CD14-positive monocyte (primary cell): ENCODE measurements at regions not wholly inside any gene's neighbourhood (a gene's known extent, or its start where the extent isn't known, plus 50 kb on each side); places are given as distances from the start of the nearest gene placed in this dataset.

Source experiments
- DNase-seq, 3 donors: peaks; one replicate each; pipeline ENCODE4 v3.0.0-alpha.2; 2011 to 2022
- H2AFZ ChIP-seq: 2 replicates; pipeline ENCODE4 v1.6.0; 2012; ENCODE audit warnings: mild to moderate bottlenecking, low read depth, low read length, inconsistent platforms; ENCODE audit not compliant: insufficient read depth, poor library complexity, severe bottlenecking
- H3K27ac ChIP-seq, 2 donors: 1 replicate in 1 of 2; 2 replicates in 1 of 2; pipeline ENCODE4 v1.5.1; 2012 to 2013; ENCODE audit warnings: low read length in 2 of 2, control low read depth in 1 of 2, inconsistent platforms in 1 of 2, low read depth in 1 of 2, mild to moderate bottlenecking in 1 of 2
- H3K27me3 ChIP-seq, 2 donors: one replicate each; pipeline versions ENCODE4 v1.6.0 to v1.6.1; 2011 to 2013; ENCODE audit warnings: low read length in 2 of 2; ENCODE audit not compliant: control insufficient read depth in 2 of 2, insufficient read depth in 2 of 2
- H3K36me3 ChIP-seq, 2 donors: replicated peaks in 1 of 2; 1 replicate in 1 of 2; 2 replicates in 1 of 2; pipeline versions ENCODE4 v1.5.1 to v1.6.1; 2012 to 2013; ENCODE audit warnings: low read length in 2 of 2, control low read depth in 1 of 2, inconsistent platforms in 1 of 2, mild to moderate bottlenecking in 1 of 2; ENCODE audit not compliant: insufficient read depth in 2 of 2, control insufficient read depth in 1 of 2
- H3K4me1 ChIP-seq, 2 donors: 1 replicate in 1 of 2; 2 replicates in 1 of 2; pipeline versions ENCODE4 v1.5.1 to v1.6.1; 2012 to 2013; ENCODE audit warnings: low read length in 2 of 2, control low read depth in 1 of 2, inconsistent platforms in 1 of 2, mild to moderate bottlenecking in 1 of 2, moderate library complexity in 1 of 2; ENCODE audit not compliant: insufficient read depth in 2 of 2, control insufficient read depth in 1 of 2
- H3K4me2 ChIP-seq: replicated peaks from 2 replicates; pipeline ENCODE3; 2012; ENCODE audit warnings: low read length, moderate library complexity, mild to moderate bottlenecking; ENCODE audit not compliant: poor library complexity, severe bottlenecking; ENCODE audit errors: extremely low read depth
- H3K4me3 ChIP-seq, 3 experiments: fragments of 200-600 bp in 1 of 3; sonication (generic) in 1 of 3; replicated peaks in 1 of 3; 1 replicate in 2 of 3; 2 replicates in 1 of 3; pipeline ENCODE4 v1.5.1; 2011 to 2013; ENCODE audit warnings: low read length in 3 of 3, mild to moderate bottlenecking in 3 of 3, control low read depth in 2 of 3, low read depth in 2 of 3, inconsistent platforms in 1 of 3, moderate library complexity in 1 of 3
- H3K79me2 ChIP-seq: 2 replicates; pipeline ENCODE4 v1.6.0; 2012; ENCODE audit warnings: mild to moderate bottlenecking, control low read depth, inconsistent platforms, low read length, moderate library complexity; ENCODE audit not compliant: insufficient read depth
- H3K9ac ChIP-seq: 2 replicates; pipeline ENCODE4 v1.6.0; 2017; ENCODE audit warnings: low read length, mild to moderate bottlenecking; ENCODE audit not compliant: insufficient read depth, poor library complexity, severe bottlenecking
- H3K9me3 ChIP-seq, 2 donors: replicated peaks in 1 of 2; 1 replicate in 1 of 2; 2 replicates in 1 of 2; pipeline versions ENCODE4 v1.5.1 to v1.6.1; 2012 to 2013; ENCODE audit warnings: low read length in 2 of 2, control low read depth in 1 of 2; ENCODE audit not compliant: control insufficient read depth in 1 of 2, insufficient read depth in 1 of 2
- H4K20me1 ChIP-seq: 2 replicates; pipeline ENCODE4 v1.6.0; 2012; ENCODE audit warnings: mild to moderate bottlenecking, low read length, control low read depth, moderate library complexity; ENCODE audit not compliant: insufficient read depth
- H3K27ac Mint-ChIP-seq, 7 donors: one replicate each; pipeline ENCODE4 v1.8.0; 2020; ENCODE audit warnings: mild to moderate bottlenecking in 7 of 7, mixed read lengths in 7 of 7, moderate library complexity in 6 of 7, inconsistent platforms in 2 of 7
- H3K27me3 Mint-ChIP-seq, 3 donors: one replicate each; pipeline ENCODE4 v1.8.0; 2021 to 2022; ENCODE audit warnings: low read depth in 3 of 3, mild to moderate bottlenecking in 3 of 3, mixed read lengths in 3 of 3, moderate library complexity in 3 of 3, inconsistent platforms in 1 of 3
- H3K36me3 Mint-ChIP-seq, 2 donors: one replicate each; pipeline ENCODE4 v1.8.0; 2020; ENCODE audit warnings: mixed read lengths in 2 of 2, inconsistent platforms in 1 of 2, mild to moderate bottlenecking in 1 of 2
- H3K4me1 Mint-ChIP-seq: one replicate; pipeline ENCODE4 v1.8.0; 2020; ENCODE audit warnings: mild to moderate bottlenecking, mixed read lengths
- H3K4me3 Mint-ChIP-seq, 2 donors: one replicate each; pipeline ENCODE4 v1.8.0; 2020; ENCODE audit warnings: mild to moderate bottlenecking in 2 of 2, mixed read lengths in 2 of 2, moderate library complexity in 1 of 2
- H3K9me3 Mint-ChIP-seq, 7 donors: one replicate each; pipeline ENCODE4 v1.8.0; 2020 to 2022; ENCODE audit warnings: mixed read lengths in 7 of 7, mild to moderate bottlenecking in 6 of 7, moderate library complexity in 6 of 7, inconsistent platforms in 2 of 7
- CTCF ChIP-seq: fragments of 200-600 bp; IDR thresholded peaks from one replicate; pipeline ENCODE4 v1.8.0; 2022; ENCODE audit warnings: antibody characterized with exemption, mild to moderate bottlenecking
- WGBS: methylation state at CpG from one replicate; pipeline ENCODE4 v1.1.5; 2013; ENCODE audit warnings: missing lambda C conversion rate; ENCODE audit not compliant: insufficient coverage; 5-methylcytosine and 5-hydroxymethylcytosine counted together
- intact Hi-C, 2 donors: fragments of 100-400 bp; cut with micrococcal nuclease; formaldehyde crosslinking; loops; one replicate each; pipeline versions ENCODE4 v1.15.0 to v1.15.1; 2023

- H3K27me3 ChIP-seq: no peaks in the 10 kb centered on the region
- H3K79me2 ChIP-seq: no peaks in the 10 kb centered on the region
- H3K4me3 Mint-ChIP-seq: no peak overlapping the region
- no peak for DNase-seq
- WGBS: 81% methylated on average over 5 of the region's 14 CpGs
- H3K36me3 Mint-ChIP-seq: no peaks in the 10 kb centered on the region
- H3K4me3 ChIP-seq: no peak overlapping the region
- H3K9ac ChIP-seq: no peak overlapping the region
- intact Hi-C loops: no loop called here
- no peak overlapping the region for H2AFZ ChIP-seq
- no peak overlapping the region for H3K27ac Mint-ChIP-seq
- no peaks in the 10 kb centered on the region for H4K20me1 ChIP-seq
- H3K27me3 Mint-ChIP-seq: peaks cover 5 to 30% (median 10%) of the 10 kb centered on the region in 3 donors
- peaks cover 6 to 11% (median 7%) of the 10 kb centered on the region in 7 donors for H3K9me3 Mint-ChIP-seq
- no peaks in the 10 kb centered on the region for H3K4me1 ChIP-seq
- no peak overlapping the region for H3K4me2 ChIP-seq
- no peaks in the 10 kb centered on the region for H3K4me1 Mint-ChIP-seq
- no peaks in the 10 kb centered on the region for H3K36me3 ChIP-seq
- H3K9me3 ChIP-seq: peaks cover 5 to 11% of the 10 kb centered on the region in 2 donors
- no peak for TF ChIP-seq CTCF
- no peak overlapping the region for H3K27ac ChIP-seq
Observed at GRCh38 chr4:3661989-3662388, 104.2 kb upstream of the ADRA2C start.

- intact Hi-C loops: no loop called here
- no peaks in the 10 kb centered on the region for H3K79me2 ChIP-seq
- WGBS: 84% methylated on average over 11 of the region's 13 CpGs
Observed at GRCh38 chr4:3660928-3661515, 105.2 kb upstream of the ADRA2C start.

More at GRCh38 chr4:3660928-3661515, 105.2 kb upstream of the ADRA2C start:
- H3K4me1 ChIP-seq: no peaks in the 10 kb centered on the region
- H3K4me3 ChIP-seq: no peak overlapping the region
- H3K9ac ChIP-seq: no peak overlapping the region
- Mint-ChIP-seq H3K9me3 (peaks cover 2 to 5% (median 4%) of the 10 kb centered on the region in 7 donors), H3K4me1 (no peaks in the 10 kb centered on the region), H3K27me3 (peaks cover 9 to 33% (median 11%) of the 10 kb centered on the region in 3 donors), H3K36me3 (no peaks in the 10 kb centered on the region), H3K27ac (no peak overlapping the region), H3K4me3 (no peak overlapping the region)
- H2AFZ ChIP-seq: no peak overlapping the region
- no peak overlapping the region for H3K27ac ChIP-seq
- no peak overlapping the region for H3K4me2 ChIP-seq
- DNase-seq: no peak
- H4K20me1 ChIP-seq: no peaks in the 10 kb centered on the region
- peaks cover 0 to 4% of the 10 kb centered on the region in 2 donors for H3K9me3 ChIP-seq
- no peaks in the 10 kb centered on the region for H3K27me3 ChIP-seq
- TF ChIP-seq CTCF: no peak
- no peaks in the 10 kb centered on the region for H3K36me3 ChIP-seq
